KBM-7 (cell line): ENCODE measurements at regions not wholly inside any gene's neighbourhood (a gene's known extent, or its start where the extent isn't known, plus 50 kb on each side); places are given as distances from the start of the nearest gene placed in this dataset.

ENCODE experiments used
- DNase-seq: peaks from one replicate; pipeline ENCODE4 v3.0.0-alpha.2; 2015
- in situ Hi-C: fragments of 300-500 bp; cut with MboI; formaldehyde crosslinking; loops from 2 replicates; pipeline ENCODE4 v1.14.3; 2020; ENCODE audit warnings: low sequenced_read_pairs, low pct_unique_long_range_greater_than_20kb, mixed read lengths

GRCh38 chr2:213202011-213202410, 50.6 kb upstream of the IKZF2 start:
- in situ Hi-C loops, result no loop called here
- DNase-seq, result no peak

DNA sequence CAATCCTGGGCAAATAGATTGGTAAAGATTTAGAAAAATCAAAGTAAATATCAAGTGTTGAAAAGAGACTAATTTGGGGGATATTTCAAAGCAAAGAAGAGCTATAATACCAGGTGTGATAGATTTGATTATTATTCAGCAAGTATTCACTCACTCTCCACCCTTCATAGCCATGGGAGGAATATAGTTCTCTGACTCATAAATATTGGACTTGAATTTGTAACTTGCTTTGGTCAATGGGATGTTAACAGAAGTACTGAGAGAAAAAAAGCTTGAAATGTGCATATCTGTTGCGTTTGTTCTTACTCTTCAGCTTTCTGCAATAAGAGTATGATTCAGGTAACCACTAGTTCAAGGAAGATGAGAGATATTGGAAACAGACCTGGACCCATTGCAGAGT, 54.5 kb upstream of the IKZF2 start:
- DNase-seq, result no peak
- in situ Hi-C loops, result no loop called here

GRCh38 chr2:213213186-213213585, 61.8 kb upstream of the IKZF2 start:
- DNase-seq, result no peak
- in situ Hi-C loops, result no loop called here

- no peak for DNase-seq
- in situ Hi-C loops, result no loop called here
These were observed 62.8 kb upstream of the IKZF2 start for GRCh38 chr2:213214209-213214608.

DNA sequence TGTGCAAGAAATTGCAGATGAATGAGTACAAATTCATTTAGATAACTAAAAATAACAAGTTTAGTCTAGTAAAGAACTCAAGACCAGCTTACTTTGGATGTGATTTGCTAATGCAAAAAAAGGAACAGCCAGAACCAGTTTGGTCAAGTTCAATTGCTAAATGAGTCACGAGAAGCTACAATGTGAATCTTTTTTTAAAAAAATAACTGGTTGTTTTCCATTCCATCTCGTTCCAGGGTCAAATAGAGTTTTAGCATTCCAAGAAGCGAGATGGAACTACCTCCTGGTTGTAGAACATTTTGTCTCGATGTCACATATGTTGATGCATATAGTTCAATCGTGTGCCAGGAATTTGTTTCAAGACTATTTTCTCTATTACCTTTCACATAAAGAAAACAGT, 65.0 kb upstream of the IKZF2 start:
- DNase-seq, result no peak
- in situ Hi-C loops, result no loop called here

GRCh38 chr2:213219816-213220215, 64.4 kb upstream of the SPAG16 start:
- in situ Hi-C loops, result no loop called here
- DNase-seq, result no peak

DNA sequence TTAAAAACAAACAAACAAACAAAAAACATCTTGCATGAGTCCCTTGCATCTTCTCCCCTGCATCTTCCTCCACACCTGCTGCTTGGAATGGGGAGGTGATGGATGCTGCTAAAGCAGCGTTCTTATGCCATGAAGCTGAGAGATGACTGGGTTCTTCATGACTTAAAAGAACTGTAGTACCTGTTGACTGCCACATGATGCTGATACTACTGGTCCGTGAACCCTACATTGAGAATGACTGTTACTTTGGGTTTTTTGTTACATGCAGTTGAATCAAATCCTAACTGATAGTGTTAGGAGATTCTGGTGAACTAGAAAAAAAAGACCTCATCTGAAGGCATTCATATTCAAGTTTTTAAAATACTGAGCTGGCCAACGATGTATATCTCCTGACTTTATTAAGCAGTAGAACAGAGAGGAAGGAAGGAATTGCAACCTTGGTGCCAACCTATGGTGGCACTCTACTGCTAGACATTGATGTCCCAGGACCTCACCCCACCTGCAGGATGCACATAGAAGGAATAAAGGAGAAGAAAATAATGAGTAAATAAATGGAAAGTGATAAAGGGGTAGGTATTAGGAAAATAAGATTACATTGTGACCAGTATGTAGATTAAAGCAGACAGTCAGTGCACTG, 63.2 kb upstream of the SPAG16 start:
- DNase-seq, result no peak
- in situ Hi-C loops, result no loop called here

DNA sequence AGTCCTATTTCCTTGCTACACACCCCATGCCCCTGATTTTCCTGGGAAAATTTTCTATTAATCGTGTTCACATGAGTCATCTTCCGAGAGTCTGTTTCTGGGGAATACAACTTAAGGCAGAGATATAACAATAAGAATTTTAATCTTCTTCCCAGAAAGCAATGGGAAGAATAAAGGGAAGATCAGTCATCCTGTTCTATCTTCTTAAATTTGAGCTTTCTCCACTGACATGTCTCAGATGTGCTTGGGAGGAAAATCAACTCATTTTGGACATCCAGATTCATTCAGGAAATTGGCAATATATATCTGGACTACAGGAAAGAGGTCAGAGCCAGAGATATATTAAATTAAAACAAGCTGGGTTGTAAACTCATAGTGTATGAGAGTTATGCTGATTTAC, 62.3 kb upstream of the SPAG16 start:
- in situ Hi-C loops, result no loop called here
- DNase-seq, result no peak

DNA sequence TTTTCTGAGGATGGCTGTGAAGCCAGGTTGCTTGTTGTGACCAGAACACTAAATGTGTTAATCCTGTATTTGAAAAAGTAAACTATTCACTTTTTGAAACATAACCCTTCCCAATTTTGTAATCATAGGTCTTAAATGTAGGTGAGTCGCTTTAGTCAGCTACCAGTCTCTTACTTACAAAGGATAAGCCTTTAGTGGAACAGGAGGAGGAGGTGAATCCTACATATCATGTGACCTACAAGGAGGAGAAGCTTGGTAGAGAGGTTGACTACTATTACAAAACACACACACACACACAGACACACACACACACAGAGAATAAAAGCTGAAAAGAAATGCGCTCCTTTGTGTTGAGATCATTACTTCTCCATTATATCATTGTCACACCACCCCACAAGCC, 59.9 kb upstream of the SPAG16 start:
- DNase-seq, result no peak
- in situ Hi-C loops, result no loop called here

GRCh38 chr2:213225866-213226265, 58.4 kb upstream of the SPAG16 start:
- DNase-seq, result no peak
- in situ Hi-C loops, result no loop called here

- peak; percentile 75 for DNase-seq
- in situ Hi-C loops, result no loop called here
These were observed 56.8 kb upstream of the SPAG16 start for GRCh38 chr2:213227458-213227857.

- in situ Hi-C loops, result no loop called here
- DNase-seq, result no peak
These were observed 55.6 kb upstream of the SPAG16 start for GRCh38 chr2:213228638-213229037.

DNA sequence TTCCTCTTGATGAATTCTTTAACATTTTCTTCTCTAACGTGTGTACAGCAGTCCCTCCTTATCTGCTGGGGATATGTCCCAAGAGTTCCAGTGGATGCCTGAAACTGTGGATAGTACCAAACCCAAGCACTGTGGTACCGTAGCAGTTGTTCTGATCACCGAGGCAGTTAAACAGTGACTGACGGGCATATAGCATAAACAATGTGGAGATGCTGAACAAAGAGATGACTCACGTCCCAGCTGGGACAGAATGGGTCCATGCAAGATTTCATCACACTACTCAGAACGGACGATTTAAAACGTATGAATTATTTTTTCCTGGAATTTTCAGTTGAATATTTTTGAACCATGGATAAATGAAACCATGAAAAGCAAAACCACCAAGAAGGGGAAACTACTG, 54.5 kb upstream of the SPAG16 start:
- peak; percentile 26 for DNase-seq
- in situ Hi-C loops, result no loop called here

- no peak for DNase-seq
- in situ Hi-C loops, result no loop called here
These were observed 52.3 kb upstream of the SPAG16 start for GRCh38 chr2:213231966-213232365.

- DNase-seq, result peak; percentile 79
- in situ Hi-C loops, result no loop called here
These were observed 51.4 kb upstream of the SPAG16 start for GRCh38 chr2:213232649-213233437.

DNA sequence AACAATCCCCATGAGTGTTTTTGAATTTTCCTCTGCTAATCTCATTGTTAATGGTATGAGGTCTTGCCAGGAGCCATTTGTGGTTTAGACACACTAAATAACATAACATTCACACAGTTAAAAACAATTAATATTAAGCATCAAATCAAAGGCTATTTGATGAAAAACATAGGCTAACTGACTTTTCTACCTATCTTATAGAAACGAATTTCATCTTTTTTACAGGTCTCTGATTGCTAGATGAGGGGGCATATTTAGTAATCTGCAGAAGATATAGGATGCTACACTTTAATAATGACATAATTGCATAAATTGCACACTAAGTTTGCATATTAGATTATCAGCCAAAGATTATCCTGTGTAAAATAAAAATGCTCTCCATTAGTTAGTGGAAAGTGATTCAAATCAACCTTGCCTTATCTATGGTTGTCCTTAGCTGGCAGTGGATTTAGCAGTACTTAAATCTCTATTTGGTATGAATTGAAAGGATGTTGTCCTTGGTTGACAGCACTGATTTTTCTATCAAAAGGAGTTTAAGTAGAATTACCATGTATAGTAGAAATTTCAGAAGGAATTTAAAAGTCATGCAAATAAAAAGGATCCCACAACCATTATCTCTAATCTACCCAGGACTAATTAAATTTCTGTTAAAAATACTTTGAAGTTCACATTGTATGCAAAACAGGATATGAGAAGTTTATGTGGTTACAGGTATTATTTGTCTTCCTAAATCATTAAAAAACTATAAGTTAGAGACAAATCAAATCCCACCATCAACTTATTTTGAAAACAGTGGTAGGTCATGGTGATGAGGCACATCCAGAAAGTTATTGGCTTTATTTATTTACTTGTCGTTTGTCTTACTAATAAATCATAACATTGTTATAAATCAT, 50.6 kb upstream of the SPAG16 start:
- DNase-seq, result no peak
- in situ Hi-C loops, result no loop called here
